ENCODE measurements at regions not wholly inside any gene's neighbourhood (a gene's known extent, or its start where the extent isn't known, plus 50 kb on each side); places are given as distances from the start of the nearest gene placed in this dataset.
A peak's percentile ranks its signal among the peaks of the same experiment; 100 is the strongest.

DNA sequence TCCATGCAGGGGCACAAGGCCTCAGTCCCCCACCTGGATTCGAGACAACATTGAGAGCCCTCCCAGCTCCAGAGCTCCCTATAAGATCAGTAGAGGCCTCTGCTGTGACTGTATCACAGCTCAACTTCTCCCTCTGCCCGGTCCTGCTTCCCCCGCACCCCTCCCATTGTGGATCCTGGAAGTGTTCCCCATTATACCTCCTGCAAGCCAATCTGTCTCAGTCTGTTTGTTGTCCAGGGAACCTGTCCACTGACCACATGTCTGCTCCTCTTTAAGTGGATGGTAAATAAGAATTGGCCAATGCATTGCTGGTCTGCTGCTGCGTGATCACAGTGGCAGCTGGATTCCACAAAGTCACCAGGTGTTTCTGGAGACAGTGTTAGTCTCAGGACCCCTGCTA, 259.7 kb upstream of the HABP2 start:
- DNase-seq: no peak

DNA sequence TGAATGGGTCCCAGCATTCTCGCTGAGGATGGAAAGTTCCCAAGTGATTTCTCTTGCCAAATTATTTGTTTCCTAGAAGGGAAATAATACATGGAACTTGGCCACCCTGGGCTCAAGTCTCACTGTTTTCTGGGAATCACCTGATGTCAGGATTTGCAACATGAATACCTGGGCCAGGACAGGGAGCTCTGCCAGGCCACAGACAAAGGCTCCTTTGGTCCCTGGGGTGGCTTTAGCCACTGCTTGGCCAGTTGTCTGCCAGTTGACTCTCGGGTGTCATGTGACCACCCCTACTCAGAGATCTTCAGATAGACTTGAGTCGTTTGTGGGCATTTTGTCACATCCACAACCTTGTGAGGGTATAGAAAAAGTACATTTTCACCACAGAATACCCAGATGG, 258.0 kb upstream of the HABP2 start:
- DNase-seq: no peak

DNA sequence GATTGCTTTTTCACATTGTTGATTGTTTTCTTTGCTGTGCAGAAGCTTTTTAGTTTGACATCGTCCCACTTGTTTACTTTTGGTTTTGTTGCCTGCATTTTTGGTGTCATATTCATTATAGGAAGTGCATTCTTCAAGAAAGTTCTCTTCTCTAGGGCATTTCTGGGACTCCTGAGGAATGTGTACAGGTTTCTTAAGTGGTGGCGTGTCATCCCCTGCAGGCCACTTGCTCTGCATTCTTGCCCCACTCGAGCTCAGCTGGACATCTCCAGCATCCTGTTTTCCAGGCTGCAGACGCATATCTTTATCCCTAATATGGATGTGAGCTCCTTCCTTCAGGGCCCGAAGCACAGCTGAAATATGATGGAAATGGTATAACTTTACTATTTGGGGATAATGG, 255.6 kb upstream of the HABP2 start:
- DNase-seq: no peak

DNA sequence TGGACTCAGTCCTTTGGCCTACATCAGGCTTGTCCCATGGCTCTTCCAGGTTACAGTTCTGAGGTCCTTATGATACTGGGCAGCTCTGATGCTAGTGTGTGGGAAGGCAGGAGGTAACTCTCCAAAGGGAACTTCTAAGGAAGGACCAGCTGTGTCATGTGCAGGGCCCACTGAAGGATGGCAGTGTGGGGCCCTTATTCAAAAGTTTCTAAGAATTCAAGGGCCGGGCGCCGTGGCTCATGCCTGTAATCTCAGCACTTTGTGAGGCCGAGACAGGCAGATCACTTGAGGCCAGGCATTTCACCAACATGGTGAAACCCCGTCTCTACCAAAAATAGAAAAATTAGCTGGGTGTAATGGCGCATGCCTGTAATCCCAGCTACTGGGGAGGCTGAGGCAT, 254.2 kb upstream of the HABP2 start:
- DNase-seq: no peak

DNA sequence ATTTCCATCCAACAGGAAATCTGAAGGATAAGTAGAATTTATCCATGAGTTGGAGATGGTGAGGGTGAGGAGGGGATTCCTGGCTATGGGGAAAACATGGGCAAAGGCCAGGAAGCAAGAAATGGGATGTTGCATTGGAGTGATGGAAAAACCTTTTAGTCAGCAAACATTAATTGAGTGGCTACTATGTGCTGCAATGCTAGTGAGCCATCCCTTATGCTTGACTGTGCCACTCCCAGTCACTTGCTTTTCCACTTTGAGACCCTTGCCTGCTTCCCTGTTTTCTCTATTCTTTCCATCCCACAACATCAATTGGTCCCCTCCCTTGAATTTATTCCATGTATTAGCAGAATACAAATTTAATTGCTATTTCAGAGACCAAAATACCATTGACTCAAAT, 252.7 kb upstream of the HABP2 start:
- no peak for DNase-seq

DNA sequence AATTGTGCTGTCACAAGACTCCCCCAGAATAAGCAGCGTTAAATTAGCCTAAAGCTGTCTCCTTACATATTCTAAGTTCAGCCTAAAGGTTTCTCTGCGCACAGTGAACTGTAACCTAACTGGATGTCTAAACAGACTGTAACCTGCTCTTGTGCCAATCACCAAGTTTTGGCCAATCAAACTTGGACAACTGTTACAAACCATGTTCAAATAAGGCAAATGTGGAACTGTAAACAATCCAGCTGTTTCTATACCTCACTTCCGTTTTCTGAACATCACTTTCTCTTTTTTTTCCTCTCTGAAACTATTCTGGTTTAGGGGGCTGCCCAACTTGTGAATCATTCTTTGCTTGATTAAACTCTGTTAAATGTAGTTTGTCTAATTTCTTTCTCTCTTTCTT, 252.2 kb upstream of the HABP2 start:
- no peak for DNase-seq

DNA sequence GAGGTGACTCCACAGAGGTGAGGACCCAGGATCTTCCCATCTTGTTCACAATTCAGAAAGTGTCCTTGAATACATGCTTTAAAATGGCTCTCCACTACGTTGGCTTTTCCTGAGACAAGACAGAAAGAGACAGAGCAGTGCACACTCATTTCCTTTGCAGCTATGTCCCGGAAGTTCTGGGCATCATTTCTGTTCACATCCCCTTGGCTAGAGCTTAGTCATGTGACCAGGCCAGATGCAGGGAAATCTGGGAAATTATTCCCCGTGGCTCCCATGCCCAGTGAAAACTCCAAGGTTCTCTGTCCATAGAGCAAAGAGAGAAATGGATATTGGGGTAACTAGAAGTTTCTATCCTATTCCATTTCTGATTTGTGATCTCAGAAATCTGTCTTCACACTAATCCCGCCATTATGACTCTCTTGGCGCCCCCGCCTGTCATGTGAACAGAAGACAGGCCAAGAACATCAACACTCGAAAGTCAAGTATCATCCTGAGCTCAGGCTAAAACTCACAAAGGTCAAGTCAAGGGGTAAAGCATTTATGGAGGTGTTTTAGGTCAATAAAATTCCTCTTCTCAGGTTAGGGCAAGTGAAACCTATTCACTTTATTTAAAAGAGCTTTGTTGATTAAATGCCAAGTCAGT, 251.4 kb upstream of the HABP2 start:
- DNase-seq: no peak

DNA sequence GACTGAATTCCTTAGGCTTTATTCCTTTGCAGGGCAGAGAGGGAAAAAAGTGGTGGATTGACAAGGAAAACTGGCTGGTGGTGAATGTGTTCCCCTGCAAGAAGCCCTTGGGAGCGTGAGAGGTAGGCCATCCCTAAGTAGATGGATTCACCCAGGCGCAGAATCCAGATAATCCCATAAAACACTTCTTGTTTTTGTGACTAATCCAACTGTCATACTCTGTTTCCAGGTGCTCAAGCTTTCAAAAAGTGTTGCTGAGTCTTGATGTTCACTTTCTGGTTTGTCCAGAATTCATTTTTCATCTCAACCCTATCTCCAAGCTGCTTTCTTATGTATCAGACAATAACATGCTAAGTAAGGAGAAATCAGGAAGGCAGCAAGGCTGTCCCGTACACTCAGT, 250.8 kb upstream of the HABP2 start:
- DNase-seq: no peak

DNA sequence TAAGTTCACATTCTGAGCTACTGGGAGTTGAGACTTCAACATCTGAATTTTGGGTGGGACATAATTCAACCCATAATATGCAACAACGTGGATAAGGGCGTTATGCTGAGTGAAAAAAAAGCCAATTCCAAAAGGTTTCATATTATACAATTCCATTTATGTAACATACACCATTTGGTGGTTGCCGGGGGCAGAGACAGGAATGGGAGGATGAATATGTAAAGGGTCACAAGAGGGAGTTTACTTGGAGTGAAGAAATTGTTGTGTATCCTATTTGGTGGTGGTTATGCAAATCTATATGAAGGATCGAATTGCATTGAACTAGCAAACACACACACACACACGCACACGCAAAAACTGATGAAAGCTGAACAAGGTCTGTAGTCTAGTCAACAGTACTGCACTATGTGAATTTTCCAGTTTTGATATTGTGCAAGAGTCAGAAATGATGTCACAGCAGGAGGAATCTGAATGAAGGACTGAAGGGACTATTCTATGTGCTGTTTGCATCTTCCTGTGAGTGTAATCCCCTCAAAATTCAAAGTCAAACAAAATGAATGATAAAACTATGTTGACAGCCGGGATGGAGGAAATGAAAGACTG, 249.2 kb upstream of the HABP2 start:
- DNase-seq: no peak

DNA sequence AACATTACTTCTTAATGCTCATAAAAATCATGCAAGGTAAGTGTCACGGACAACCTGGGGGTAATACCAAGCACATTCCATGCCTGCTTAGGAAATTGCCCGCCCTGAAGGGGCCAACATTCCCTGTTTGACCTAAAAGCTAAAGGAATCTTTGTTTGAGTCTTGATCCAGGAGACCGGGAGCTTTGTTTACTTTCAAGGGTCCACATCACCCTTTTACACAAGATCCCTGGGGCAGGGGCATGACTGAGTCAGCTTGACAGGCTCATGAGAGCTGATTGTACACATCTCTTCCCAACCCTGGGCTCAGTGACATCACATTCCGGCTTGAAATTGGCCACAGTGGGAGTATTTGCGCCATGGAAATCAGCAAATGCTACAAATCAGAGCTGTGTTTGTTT, 248.1 kb upstream of the HABP2 start:
- DNase-seq: no peak

DNA sequence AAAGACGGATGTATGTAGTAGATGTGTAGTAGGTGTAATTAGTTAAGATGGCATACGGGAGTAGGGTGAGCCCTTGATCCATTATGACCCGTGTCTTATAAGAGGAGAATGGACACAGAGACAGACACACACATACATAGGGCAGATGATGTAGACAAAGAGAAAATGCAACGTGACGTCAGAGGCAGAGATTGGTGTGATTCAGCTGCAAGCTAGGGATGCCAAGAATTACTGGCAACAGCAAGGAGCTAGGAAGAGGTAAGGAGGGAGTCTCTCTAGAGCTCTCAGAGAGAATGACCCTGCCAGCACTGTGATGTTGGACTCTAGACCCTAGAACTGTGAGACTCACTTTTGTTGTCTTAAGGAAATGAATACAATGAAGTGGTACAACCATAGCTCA, 247.0 kb upstream of the HABP2 start:
- no peak for DNase-seq

DNA sequence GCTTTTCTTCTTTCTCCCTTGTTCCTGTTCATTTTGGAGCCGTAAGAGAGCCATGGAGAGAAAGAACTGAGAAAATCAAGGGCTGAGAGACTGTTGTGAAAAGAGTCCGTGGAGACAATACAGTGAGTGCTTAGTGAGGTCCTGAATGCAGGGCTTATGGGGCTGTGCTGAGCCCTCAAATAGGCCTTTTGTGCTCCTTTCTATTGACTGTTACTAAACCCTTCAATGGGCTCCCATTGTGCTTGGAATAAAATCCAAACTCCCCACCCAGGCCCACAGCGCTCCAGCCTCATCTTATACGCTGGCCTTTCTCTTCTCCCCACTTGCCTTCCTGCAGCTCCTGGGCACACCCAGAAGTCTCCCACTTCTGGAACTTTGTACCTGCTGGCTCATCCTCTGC, 243.1 kb upstream of the HABP2 start:
- no peak for DNase-seq

DNA sequence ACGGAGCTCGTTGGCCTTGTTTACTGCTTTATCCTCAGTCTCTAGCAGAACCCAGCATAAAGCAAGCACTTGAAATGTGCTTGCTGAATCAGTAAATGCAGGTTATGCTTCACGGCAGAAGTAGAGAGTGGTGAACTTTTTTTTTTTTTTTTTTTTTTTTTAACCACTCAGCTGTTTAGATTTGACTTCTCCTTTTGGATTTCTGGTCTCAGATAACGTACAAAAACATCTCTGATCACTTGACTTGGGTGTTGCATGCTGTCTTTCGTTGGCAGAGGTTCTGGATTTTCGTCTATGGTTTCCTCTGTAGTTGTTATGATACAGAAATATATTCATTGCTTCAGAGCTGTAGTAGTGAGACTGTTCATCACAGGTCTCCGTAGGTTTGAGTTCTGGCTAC, 242.5 kb upstream of the HABP2 start:
- DNase-seq: no peak

DNA sequence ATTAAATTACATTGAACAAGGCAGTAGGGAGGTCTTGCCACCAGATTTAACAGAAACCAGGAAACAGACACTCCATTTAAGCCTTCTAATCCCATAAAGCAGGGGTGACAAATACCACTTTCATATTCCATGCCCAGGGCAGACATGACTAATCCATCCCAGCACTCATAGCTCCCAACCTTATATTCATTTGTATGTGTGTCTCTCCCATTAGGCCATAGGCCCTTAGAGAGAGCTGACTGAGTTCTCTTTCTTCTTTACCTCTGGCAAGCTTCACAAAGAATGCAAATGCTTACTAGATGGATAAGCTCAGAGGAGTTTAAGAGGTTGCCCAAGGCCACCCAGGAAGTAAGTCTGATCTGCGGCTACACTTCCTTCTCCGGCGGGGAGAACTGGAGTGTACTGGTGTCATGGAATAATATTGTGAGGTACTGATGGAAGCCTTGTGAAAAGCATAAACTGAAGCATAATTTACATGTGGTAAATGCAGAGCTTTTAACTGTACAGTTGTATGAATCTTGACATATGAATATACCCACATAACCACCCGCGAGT, 239.7 kb upstream of the HABP2 start:
- DNase-seq: no peak

DNA sequence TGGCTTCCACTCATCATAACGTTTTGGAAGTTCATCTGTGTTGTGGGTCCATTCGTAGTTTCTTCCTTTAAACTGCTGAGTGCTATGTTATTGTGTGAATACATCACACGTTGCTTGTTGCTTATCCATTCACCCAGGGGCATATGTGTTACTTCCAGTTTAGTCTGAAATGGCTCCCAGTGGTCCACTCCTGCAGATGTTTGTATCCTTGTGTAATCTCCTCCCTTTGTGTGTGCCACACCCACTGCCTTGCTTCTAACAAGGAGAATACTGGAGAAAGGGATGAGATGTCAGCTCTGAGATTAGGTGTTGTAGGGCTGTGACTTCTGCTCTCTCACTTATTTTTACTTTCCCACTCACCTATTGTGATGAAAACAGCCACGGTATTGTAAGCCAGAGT, 239.1 kb upstream of the HABP2 start:
- DNase-seq: no peak

DNA sequence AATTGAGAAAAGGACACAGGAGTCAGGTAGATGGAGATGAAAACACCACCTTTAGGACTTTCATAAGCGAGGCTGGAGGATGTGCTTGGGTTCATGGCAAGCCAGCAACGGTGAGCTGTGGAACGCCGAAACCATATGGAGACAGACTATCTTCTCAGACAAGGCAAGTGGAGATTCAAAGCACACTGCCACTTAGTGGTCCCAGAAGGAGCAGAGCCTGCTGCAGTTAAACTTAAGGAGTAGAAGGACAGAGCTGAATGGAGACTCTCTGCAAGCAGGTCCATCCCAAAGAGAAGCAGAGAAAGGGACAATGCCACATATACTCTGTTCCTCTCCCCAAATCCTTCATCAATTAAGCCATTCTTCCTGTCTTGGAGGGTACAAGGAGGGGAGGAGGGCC, 236.3 kb upstream of the HABP2 start:
- no peak for DNase-seq

DNA sequence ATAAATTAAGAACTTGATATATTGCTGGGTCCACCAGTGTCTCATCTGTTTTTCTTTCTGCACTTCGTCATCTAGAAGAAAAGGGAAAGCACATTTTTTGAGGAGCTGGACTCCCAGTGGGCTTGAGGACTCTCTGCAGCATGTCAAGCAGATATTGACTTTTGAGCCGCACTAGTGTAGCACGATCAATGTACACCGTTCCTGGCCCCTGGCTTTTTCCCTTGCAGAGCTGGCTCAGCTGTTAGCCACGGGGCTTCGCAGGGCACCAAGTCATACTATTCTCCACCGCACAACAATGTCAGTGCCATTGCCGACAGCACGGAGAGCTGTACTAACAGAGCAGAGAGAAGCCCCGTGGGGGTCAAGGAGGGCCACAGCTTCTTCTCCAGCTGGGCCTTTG, 235.4 kb upstream of the HABP2 start:
- no peak for DNase-seq

DNA sequence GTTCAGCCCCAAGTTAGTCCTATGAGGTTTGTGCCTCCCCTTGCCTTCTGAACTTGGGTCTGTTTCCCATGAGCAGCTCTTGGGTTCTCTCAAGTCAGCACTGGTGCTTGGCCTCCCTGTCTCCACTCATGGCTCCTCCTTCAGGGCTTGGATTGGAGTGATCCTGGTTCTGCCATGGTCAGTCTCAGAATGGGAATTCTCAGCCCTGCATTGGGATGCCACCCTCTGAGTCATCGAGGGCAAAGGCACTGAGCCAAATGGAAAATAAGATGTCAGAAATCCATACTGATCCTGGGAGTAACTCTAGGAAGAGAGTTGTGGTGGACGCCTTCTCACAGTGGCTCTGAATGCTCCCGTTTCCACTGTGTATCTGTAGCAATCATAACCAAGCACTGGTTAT, 233.4 kb upstream of the HABP2 start:
- DNase-seq: no peak

DNA sequence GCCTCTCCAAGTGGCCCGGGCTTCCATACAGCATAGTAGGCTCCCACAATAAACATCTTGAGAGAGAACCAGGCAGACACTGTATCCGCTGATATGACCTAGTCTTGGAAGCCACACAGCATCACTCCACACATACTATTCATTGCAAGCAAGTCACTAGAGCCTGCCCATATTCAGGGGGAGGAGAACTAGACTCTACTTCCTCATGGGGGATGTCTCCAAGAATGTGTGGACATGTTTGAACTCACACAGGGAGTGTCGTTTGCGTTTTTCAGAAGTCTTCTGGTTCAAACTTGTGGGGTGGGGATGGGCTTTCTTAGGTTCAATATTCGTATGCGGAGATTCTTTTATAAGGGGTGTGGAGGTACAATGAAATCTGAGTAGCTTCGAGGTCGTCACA, 232.6 kb upstream of the HABP2 start:
- no peak for DNase-seq

DNA sequence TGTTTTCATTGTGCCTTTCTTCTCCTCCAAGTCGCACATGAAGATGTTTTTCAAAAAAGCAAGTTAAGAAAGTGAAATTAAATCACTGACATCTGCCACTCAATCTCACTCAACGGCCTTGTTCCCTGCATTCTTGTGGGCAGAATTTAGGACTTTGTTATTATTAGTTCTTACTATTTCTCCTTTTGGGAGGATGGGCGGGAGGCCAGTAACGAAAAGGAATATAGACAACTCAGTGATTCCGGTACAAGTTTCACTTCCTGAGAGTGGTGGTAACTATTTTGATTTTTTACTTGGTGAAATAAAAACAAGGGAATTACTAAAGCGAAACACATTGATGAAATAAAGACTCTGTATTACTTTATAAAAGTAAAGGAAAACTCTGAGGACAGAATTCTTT, 231.9 kb upstream of the HABP2 start:
- no peak for DNase-seq

DNA sequence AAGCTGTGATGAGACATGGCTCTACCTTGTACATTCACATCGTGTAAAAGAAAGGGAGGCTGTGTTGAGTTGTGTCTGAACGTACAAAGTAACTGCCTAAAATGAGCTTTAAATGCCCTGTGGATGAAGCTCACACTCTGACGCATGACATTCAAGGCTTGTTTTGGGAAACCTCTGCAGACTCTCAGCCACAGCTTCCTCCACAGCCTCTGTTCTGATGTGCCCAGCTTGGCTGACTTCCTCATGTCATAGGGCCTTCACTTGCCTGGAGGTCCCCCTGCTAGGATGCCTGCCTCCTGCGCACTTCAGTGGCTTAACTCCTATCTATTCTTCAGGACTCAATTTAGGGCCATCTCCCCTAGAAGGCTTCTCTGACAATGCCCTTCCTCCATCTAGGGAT, 230.0 kb upstream of the HABP2 start:
- no peak for DNase-seq

DNA sequence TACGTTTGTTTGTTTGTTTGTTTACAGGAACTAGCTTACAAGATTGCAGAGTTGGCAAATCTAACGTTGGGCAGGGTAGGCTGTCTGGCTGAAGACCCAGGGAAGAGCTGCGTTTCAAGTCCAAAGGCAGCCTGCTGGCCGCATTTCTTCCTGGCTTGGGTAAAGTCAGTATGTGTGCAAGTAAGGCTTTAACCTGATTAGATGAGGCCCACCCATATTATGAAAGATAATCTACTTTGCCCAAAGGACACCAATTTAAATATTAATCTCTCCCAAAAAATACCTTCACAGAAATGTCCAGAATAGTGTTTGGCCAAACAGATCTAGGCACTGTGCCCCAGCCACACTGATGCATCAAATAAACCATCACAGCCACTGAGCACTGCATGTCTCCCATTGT, 228.9 kb upstream of the HABP2 start:
- DNase-seq: no peak

DNA sequence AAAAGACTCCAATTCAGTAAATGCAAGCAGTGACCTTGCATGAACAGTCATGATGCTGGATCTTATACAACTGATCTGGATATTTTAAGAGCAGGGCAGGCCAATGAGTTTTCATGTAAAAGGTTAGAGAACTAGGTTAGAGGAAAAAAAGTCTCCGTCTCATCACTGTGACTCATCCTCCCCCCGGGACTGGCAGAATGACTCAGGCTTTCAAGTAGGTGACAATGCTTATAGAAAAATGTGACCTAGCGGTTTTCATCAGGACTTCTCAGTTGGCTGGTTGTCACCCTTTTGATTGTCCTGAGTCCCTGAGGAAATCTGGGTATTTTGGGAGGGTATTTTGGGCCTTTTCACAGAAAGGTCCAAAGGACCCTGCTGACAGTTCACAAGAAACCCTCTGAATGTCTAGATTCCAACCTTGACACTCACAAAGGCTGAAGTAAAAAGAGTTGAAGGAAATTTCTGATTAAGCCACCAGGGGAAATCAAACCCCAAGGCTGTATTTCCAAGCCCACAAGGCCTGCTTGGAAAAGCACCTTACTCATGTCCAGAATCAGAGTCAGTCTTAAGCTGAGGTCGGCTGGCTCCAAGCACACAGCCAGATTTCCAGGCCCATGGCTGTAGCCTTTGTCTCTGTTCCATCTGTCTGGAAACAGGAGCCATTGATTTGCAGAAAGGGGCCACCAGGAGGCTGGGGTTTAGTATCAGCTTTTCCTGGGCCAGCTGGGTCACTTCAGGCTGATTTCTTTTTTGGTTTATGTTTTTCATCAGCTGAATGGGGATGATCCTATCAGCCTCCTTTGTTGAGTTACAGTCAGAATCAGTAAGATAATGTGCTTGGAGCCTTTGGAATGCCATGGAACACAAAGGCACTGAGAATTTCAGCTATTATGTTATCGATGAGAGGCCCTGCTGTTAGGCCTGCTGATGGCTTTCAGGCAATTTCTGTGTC, 226.4 kb upstream of the HABP2 start:
- peak; percentile 42 for DNase-seq

DNA sequence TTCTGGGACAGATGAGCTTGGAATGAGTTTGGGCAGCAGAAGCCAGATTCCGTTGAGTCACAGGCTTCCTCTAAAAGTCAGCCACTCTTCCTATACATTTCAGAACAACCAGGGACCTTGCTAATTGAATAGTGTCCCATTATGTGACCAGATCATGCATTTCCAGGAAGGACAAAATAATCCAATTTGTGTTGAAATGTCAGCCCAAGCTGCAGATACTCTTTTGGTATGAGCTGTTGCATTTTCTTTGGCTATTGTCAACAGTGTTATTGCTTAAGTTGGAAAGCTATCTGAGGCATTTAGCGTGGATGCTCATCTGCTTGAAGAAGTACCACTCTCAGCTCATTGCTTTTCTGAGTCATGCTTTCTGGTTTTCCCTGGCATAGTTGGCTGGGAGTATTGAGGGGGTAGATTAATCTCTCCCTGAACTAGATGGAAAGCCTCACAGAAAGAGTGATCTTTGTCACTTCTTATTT, 223.7 kb upstream of the HABP2 start:
- DNase-seq: no peak
